ENCODE measurements at regions not wholly inside any gene's neighbourhood (a gene's known extent, or its start where the extent isn't known, plus 50 kb on each side); places are given as distances from the start of the nearest gene placed in this dataset.
"Not testable (repeated sequence)": the region's sequence is repeated elsewhere in the genome, so short reads cannot be mapped to it uniquely, and the experiment has no call there.

DNA sequence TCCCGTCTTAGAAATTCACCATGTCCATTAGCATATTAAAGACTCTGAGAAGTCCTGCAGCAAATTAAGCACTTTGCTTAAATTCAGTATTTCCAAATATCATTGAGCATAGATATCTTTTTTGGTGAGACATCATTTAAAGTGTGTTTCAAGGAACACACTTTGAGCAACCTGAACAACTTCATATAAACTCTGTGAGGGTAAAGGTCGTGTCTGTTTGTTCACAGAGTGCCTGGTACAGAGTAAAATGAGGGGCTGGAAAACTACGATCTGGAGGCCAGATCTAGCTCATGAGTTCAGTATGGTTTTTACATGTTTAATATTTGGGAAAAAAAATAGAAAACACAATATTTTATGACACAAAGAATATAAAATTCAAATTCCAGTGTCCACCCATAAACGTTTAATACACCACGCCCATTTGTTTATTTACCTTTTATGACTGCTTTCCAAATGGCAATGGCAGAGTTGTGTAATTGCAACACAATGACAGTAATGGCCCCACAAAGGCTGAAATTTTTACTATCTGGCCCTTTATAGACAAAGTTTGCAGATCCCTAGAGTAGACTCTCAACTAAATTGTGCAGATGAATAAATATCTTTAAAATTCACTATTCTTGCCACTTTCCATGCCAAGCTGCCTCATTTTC lies 67.4 kb downstream of the SNTN start:
- DNase-seq (ENCODE audit: low read depth) = no peak

DNA sequence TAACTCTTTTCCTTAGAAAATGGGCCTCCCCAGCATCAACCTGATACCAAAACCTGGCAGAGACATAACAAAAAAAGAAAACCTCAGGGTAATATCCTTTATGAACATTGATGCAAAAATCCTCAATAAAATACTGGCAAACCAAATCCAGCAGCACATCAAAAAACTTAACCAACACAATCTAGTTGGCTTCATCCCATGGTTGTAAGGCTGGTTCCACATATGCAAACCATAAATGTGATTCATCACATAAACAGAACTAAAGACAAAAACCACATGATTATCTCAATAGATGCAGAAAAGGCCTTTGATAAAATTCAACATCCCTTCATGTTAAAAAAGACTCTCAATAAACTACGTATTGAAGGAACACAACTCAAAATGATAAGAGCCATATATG lies 68.5 kb downstream of the SNTN start:
- DNase-seq (ENCODE audit: low read depth) = not testable (repeated sequence)

DNA sequence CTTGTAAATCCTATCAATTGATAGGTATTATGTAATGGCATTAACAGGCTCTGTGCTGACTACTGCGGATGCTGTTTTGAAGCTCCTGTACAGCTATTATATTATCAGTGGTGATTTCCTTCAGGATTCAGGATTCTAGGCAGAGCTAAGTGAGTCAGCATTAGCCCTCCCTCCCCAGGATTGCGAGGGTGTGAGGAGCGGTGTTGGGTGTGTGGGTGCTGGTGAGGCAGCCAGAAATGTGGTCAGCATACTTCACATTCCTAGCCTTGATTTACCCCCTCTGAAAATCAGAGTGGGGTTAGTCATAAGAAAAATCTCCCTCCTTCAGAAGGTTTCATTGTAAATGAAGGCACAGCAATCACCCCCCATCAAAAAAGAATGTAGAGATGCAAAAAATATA lies 72.5 kb downstream of the SNTN start:
- DNase-seq (ENCODE audit: low read depth) = no peak

DNA sequence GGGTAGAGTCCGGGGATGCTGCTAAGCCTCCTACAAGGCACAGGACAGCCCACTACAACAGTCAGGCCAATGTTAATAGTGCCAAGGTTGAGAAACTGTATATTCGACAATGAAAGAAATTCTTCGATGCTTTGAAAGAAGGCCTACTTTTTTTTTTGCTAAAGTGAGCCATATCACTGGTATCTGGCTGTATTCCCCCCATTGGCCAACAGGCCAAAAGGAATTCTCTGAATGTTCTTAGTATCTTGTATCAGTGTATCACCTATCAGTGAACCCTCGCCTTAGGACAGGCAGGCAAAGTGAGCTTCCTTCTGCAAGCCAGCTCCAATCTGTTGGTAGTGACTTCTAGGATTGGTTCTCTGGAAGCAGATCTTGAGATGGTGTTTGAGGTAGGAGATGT lies 74.2 kb downstream of the SNTN start:
- no peak for DNase-seq (ENCODE audit: low read depth)

DNA sequence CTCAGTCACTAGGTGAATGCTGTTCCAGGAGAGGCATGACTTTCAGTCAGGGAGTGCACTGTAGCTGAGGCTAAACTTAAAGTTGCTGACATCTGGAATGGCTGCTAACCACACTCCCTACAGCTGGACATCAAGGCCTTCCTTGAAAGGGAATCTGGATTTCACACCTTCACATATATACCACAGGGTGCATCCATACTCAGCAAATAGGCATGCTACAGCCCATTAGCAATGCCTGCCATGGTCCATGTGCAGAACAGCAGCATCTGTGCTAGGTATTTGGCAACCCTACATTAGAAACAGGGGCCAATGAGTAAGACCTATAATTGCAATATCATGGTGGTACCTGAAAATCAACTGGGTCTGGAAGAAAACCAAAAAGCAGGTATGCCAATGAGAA lies 74.8 kb downstream of the SNTN start:
- no peak for DNase-seq (ENCODE audit: low read depth)

DNA sequence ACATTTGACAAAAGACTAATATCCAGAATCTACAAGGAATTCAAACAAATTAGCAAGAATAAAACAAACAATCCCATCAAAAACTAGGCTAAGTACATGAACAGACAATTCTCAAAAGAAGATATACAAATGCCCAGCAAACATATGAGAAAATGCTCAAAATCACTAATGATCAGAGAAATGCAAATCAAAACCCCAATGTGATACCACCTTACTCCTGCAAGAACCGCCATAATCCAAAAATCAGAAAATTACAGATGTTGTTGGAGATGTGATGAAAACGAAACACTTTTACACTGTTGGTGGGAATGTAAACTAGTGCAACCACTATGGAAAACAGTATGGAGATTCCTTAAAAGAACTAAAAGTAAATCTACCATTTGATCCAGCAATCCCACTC lies 79.4 kb downstream of the SNTN start:
- no peak for DNase-seq (ENCODE audit: low read depth)

DNA sequence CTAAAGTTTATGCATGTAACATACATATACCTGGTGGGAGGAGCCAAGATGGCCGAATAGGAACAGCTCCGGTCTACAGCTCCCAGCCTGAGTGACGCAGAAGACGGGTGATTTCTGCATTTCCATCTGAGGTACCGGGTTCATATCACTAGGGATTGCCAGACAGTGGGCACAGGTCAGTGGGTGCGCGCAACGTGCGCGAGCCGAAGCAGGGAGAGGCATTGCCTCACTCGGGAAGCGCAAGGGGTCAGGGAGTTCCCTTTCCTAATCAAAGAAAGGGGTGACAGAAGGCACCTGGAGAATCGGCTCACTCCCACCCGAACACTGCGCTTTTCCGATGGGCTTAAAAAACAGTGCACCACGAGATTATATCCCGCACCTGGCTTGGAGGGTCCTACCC lies 80.8 kb downstream of the SNTN start:
- not testable (repeated sequence) for DNase-seq (ENCODE audit: low read depth)

DNA sequence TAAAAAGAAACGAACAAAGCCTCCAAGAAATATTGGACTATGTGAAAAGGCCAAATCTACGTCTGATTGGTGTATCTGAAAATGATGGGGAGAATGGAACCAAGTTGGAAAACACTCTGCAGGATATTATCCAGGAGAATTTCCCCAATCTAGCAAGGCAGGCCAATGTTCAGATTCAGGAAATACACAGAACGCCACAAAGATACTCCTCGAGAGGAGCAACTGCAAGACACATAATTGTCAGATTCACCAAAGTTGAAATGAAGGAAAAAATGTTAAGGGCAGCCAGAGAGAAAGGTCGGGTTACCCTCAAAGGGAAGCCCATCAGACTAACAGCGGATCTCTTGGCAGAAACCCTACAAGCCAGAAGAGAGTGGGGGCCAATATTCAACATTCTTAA lies 82.2 kb downstream of the SNTN start:
- not testable (repeated sequence) for DNase-seq (ENCODE audit: low read depth)

DNA sequence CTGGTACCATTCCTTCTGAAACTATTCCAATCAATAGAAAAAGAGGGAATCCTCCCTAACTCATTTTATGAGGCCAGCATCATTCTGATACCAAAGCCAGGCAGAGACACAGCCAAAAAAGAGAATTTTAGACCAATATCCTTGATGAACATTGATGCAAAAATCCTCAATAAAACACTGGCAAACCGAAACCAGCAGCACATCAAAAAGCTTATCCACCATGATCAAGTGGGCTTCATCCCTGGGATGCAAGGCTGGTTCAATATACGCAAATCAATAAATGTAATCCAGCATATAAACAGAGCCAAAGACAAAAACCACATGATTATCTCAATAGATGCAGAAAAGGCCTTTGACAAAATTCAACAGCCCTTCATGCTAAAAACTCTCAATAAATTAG lies 82.3 kb upstream of the C3orf49 start:
- not testable (repeated sequence) for DNase-seq (ENCODE audit: low read depth)

DNA sequence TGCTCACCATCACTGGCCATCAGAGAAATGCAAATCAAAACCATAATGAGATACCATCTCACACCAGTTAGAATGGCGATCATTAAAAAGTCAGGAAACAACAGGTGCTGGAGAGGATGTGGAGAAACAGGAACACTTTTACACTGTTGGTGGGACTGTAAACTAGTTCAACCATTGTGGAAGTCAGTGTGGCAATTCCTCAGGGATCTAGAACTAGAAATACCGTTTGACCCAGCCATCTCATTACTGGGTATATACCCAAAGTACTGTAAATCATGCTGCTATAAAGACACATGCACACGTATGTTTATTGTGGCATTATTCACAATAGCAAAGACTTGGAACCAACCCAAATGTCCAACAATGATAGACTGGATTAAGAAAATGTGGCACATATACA lies 80.5 kb upstream of the C3orf49 start:
- DNase-seq (ENCODE audit: low read depth) = not testable (repeated sequence)

DNA sequence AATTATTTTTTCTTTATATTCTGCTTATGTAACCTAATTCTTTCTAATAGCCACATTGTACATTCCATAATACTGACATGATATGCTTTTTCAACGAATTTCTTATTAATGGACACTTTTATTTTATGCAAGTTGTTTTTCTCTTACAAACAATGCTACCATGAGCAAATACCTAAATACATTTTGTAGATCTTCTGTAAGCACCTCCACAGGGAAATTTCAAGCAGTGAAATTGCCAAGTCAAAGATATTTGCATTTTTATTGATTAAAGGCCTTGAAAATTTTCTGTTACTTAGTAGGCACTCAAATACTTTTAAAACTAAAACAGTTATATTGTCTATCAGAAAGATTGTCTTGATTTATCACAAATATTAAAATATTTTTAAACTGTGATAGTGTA lies 79.6 kb upstream of the C3orf49 start:
- no peak for DNase-seq (ENCODE audit: low read depth)

DNA sequence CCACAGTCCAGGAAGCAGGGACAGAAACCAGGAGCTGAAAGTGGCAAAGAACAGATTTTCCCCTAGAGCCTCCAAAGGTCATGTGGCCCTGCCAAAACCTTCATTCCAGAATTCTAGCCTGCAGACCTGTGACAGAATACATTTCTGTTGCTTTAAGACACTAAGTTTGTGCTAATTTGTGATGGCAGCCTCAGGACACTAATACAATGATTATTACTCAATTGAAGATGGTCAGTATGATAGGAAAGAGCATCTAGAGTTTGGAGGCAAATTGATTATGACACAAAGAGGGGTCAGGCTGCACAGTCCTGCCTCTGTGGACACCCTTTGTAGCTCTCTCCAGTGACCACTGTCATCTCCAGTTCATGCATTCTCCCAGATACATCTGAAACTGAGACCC lies 79.0 kb upstream of the C3orf49 start:
- no peak for DNase-seq (ENCODE audit: low read depth)

DNA sequence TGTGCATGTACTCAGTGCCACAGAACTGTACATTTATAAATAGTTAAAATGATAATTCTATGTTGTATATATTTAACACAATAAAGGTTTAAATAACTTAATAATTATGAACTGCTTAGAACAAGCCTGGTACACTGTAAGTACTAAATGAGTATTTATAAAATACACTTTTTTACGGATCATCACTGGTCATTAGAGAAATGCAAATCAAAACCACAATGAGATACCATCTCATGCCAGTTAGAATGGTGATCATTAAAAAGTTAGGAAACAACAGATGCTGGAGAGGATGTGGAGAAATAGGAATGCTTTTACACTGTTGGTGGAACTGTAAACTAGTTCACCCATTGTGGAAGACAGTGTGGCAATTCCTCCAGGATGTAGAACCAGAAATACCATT lies 74.4 kb upstream of the C3orf49 start:
- not testable (repeated sequence) for DNase-seq (ENCODE audit: low read depth)

DNA sequence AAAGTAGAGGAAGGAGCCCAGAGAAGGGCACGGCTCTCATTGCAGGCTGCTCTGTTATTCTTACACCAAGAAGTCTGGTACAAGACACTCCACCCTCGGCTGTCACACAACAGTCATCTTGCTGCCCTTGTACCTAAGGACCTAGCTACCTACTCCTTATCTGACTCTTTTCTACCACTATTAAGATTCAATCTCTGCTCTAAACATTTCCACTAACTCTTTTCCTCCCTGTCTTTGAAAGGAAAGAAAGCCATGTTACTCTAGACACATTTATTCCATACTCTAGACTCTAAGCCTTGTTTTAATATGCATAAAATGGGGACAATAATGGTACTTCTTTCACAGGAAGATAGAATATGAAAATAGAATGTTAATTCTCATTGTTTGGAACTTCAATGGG lies 73.3 kb upstream of the C3orf49 start:
- no peak for DNase-seq (ENCODE audit: low read depth)

DNA sequence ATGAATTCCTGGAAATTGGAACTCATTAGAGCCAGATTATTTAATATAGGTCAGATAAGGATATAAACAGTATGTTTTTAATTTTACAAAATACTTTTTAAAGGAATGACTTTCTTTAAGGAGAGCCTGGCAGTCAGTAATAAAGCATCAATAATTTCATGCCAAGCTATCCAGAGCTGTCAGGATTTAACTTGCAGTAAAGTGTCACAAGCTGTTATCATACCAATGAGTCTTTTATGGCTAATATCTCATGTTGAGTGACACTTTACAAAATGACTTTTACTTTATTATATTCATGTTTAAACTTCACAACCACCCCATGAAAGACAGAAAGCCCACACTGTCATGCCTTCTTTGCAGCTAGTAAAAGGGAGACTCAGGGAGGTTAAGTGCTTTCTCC lies 72.9 kb upstream of the C3orf49 start:
- DNase-seq (ENCODE audit: low read depth) = no peak

DNA sequence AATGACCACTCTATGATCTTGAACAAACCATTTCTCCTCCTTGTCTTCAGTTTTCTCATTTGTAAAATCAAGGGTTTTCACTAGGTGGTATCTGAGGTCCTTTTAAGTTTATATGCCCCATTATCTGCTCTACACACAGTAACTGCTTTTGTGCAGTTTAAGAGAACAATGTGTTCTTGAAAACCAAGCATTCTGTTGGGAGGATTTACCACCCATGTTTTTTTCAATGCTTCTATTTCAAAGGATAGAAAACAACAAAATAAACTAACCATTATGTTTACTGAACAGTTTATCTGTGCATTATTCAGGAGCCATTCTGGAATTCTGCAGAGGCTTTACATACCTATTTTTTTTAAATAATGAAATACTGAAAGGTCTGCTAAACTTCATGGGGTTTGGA lies 67.6 kb upstream of the C3orf49 start:
- no peak for DNase-seq (ENCODE audit: low read depth)

DNA sequence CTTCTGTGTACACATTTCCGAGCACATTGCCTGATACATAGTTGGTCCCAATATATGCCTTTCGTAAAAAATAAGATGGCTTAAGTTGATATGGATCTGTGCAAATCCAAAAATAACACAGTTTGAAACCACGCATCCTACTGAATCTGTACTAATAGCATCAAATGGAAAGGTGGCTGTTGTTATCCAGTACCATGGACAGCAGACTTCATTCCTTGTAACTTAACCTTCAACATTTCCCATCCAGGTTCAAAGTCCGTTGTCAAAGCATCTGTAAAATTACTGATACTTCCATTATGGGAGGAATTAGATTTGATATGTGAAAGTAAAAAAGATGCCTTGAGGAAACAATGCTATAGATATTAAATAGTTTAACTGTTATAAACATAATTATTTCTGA lies 65.5 kb upstream of the C3orf49 start:
- no peak for DNase-seq (ENCODE audit: low read depth)

DNA sequence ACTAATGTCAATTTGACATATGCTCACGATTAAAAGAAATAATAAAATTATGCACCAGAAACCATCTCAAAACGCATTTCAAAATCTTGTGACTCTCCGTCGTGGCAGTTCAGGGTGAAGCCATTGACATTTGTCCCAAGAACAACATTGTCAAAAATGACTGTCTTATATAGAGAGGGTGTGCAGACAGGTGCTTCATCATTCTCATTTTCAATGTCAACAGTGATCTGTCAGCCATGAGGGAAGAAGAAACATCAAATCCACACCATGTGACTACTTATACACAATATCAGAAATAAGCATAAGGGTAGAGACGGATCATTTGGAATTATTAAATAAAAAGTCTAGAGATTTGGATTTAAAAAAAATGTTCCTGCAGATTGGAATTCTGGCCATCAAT lies 65.1 kb upstream of the C3orf49 start:
- no peak for DNase-seq (ENCODE audit: low read depth)

DNA sequence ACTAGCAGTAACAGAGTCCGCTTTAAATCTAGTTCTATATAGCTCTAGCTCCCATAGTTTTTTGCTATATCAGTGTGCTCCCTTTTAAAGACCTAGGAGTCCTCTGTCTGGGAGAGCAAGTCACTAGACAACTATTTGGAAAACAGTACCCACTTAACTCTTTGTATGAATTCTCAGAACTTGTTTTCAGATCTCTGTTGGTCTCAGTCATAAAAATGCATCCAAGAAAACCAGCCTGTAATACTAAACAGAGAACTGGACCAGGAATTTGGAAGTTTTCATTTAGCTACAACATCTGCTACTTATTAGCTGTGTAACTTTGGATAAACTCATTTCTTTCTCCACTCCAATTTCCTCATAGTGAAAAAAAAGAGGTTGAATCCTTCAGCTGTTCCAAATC lies 56.9 kb upstream of the C3orf49 start:
- DNase-seq (ENCODE audit: low read depth) = peak; percentile 41

DNA sequence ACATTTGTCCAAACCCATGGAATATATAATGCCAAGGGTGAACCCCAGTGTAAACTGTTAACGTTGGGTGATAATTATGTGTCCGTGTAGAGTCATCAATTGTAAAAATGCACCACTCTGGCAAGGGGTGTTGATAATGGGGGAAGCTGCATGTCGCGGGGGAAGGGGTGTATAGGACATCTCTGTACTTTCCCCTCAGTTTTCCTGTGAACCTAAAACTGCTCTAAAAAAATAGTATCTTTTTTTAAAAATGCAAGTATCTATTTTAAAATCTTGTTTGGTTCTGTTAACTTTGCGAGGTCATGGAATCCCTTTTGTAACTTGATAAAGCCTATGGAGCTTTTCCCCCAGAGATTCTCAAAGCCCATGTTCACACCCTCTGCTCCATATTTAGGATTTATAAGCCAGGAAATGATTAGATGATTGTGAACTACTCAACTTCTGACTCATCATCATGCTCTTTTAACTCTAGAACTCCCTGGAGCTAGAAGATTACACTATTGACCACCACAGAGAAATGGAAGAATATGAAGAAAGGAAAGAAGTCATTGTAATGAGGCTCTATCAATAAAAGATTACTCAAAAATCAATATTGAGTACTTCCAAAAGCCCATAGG lies 56.1 kb upstream of the C3orf49 start:
- DNase-seq (ENCODE audit: low read depth) = no peak

DNA sequence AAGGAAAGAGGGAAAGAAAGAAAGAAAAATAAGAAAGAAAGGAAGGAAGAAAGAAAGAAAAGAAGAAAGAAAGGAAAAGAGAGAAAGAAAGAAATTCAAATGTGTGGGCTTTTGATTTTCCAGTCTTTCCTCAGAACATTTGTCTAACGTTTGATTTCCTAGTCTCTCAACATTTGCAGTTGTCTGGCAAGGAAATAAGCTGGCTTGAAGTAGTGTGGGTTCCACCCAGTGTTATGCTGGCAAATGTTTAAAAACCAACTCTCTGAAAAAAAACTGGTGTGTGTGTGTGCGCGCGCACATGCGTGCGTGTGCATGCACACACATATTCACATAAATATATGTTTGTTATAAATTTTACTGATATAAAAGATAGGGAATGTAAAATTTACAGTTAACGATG lies 54.6 kb upstream of the C3orf49 start:
- DNase-seq (ENCODE audit: low read depth) = no peak

DNA sequence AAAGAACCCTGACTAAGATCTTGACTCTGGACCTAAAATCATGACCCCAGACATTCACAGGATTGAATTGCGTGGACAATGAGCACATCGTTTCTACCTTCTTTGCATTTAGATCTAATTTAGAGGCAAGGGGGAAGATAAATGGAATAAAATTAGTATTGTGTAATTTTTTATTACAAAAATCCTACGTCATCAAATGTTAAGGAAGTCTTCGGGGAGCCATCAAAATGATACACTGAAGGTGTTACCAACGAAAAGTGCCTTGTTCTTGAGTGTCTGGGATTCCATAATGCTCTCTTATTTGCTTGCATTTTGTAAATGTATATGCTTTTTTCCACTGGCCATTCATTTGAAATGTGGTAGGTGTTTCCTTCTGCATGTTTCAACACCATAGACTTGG lies 52.8 kb upstream of the C3orf49 start:
- DNase-seq (ENCODE audit: low read depth) = no peak

DNA sequence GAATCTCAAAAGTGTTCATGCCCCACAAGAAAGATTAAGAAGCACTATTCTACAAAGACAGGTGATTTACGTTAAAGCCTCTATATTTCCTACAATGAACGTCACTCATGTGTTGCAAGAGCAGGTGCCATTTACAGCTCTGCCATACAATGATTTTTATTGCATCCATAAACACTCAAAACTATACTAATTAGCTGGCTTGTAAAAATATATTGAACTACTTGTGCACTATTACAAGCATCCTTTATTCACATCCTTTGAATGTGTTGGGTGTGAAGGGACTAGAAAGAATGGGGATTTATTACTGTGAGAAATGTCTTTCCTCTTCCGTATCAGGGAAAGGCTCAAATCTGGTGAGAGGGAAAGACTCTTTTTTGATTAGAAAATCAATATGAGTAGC lies 50.7 kb upstream of the C3orf49 start:
- no peak for DNase-seq (ENCODE audit: low read depth)

DNA sequence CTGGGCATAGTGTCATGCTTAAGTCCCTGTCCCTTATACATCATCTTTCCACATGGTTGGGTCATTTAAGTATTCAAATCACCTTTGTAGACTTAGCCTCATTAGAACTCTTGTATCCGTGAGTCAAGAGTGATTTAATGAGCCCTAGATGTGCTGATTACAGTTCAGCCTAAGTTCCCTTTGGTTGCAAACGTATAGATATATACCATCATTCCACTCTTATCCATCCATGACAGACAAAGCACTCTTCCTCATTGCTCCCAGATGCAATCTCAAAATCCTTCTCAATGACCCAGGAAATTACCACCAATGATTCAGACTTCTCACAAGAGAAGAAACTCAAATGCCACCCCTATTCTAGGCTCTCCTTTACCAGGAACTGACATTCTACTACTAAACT lies 50.2 kb upstream of the C3orf49 start:
- DNase-seq (ENCODE audit: low read depth) = no peak
